GM19438 (cell line): ENCODE measurements at regions not wholly inside any gene's neighbourhood (a gene's known extent, or its start where the extent isn't known, plus 50 kb on each side); places are given as distances from the start of the nearest gene placed in this dataset.

Source experiments
- ATAC-seq: cut with Tn5 transposase; IDR thresholded peaks from one replicate; pipeline ENCODE4 v1.9.1; 2021; ENCODE audit warnings: low read depth; ENCODE audit not compliant: unreplicated experiment

- no peak for ATAC-seq
Observed at GRCh38 chr13:81781471-81781870, 1440.5 kb upstream of the SPRY2 start.

GRCh38 chr13:81779876-81780275, 1439.0 kb upstream of the SPRY2 start:
- no peak for ATAC-seq

GRCh38 chr13:81778350-81778749, 1437.4 kb upstream of the SPRY2 start:
- ATAC-seq, result no peak

- no peak for ATAC-seq
Observed at GRCh38 chr13:81773263-81773662, 1432.3 kb upstream of the SPRY2 start.

DNA sequence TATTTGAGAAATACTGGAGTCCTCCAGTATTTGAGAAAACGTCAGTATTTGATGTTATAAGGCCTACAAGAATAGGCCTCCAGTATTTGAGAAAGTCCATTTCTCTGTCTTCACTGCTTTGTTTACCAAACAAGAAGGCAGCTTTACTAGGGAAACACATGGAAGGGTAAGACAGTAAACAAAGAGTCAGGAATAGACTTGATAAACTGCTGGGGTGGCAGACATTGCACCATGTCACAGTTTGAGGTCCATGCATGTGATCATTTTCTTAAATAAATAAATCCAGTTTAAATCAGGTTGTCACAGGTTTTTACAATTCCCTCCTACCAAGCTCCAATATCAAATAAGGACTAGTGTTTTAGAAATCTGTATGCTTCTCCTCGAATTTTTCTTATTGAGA, 1431.0 kb upstream of the SPRY2 start:
- no peak for ATAC-seq

DNA sequence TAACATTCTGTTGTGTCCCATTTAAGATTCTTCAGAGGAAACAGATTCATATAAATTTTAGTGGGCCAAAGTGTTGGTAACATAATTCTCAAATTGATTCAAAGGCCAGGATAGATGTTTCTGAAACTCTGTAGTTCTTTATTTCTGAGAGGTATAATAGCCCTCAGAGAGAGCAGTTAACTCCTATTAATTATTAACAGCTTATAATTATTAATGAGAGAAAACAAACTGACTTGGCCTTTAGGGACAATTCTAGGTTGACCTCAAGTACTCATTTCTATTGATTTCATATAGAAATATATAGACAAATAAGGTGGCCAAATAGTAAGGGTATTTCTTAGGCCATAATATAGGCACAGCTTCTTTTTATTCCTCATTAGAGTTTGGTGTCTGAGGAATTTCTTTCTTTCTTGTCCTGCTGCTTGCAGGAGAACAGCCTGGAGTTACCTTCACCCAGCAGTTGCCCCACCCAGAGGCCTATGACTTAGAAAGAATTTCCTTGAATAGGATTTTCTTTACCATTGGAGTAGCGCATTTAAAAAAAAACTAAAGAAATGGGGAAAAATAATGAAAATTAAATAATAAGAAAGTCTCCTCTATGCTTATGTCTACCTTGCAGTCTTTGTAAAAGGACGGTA, 1430.1 kb upstream of the SPRY2 start:
- no peak for ATAC-seq

DNA sequence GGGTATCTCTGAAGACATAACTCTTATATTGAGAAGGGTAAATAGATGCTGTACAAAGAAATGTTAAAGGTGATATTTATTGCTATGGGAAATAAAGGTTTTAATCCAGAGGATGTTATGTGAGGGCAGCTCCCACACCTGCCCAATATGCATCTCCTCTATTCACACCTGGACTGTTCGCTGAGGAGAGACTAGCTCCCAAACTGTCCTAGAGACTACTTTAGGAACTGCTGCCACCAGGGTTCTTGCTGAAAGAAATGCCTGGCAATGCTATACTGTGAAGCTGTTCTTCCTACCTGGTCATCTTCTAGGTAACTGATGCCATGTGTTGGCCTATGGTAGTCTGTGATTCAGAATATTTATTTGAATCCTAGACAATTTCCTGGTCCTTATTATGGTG, 1421.5 kb upstream of the SPRY2 start:
- ATAC-seq, result no peak

DNA sequence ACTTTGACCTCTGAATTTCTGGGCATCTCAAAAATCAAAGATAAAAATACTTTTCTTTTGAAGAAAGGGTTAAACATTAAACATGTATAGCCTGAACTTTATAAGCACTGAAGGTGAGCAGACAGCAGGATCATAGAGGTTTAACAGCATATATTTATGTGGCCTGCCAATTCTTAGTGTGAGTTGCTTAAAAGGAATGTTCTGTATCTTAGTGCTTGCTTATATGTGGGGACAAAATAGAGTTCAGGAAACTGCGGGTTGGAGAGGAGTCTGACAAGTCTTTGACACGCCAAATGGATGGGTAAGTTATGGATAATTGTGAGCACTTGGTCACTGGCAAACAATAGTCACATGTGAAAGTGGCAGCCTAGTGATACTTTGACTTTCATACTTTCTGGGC, 1419.4 kb upstream of the SPRY2 start:
- no peak for ATAC-seq

- no peak for ATAC-seq
Observed at GRCh38 chr13:81757348-81757970, 1416.5 kb upstream of the SPRY2 start.

DNA sequence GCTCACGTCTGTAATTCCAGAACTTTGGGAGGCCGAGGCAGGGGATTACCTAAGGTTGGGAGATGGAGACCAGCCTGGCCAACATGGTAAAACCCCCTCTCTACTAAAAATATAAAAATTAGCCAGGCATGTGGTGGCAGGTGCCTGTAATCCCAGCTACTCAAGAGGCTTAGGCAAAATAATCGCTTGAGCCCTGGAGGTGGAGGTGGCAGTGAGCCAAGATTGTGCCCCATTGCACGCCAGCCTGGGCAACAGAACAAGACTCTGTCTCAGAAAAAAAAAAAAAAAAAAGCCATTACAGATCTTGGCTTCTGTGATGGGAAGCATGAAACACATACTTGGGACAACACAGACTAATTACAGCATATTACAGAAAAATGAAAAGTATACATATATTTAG, 1404.5 kb upstream of the SPRY2 start:
- no peak for ATAC-seq

GRCh38 chr13:81738364-81738763, 1397.4 kb upstream of the SPRY2 start:
- ATAC-seq, result no peak

- no peak for ATAC-seq
Observed at GRCh38 chr13:81726037-81726726, 1385.3 kb upstream of the SPRY2 start.

GRCh38 chr13:81722456-81722855, 1381.5 kb upstream of the SPRY2 start:
- no peak for ATAC-seq

- no peak for ATAC-seq
Observed at GRCh38 chr13:81721400-81721799, 1380.5 kb upstream of the SPRY2 start.

DNA sequence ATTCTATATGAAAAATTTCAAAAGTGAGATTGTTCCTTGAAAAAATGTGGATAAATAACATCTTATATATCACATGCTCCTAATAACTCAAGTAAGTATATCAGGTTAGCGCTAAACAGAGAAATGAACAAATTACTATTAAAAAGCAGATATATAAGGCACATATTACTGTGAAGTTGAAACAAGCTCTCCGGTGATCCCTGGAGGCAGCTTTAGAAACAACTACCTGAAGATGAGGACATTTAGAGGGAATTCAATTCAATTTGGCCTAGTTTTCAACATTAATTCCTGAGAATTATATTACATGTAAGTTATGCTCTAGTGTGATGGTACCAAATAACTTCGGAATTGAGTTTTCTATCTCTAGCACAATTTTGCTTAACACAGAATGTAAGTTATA, 1373.6 kb upstream of the SPRY2 start:
- ATAC-seq, result no peak

DNA sequence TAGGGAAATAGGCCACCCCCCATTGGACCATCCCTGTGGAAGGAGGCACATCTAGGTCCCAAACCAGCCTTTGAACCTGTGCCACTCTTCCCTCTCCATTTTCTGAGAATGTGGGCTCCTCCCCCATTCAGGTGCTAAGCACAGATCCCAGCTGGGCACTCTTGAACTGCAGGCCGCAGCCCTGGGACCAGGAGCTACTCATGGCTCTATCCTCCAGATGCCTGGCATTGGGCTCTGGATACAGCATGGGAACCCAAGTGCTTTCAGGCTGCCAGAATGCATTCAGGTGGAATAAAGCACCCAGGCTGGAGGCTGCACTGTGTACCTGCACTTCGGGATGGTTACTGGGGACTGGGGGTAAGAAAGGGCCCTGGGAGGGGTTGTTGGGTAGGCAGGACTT, 1372.3 kb upstream of the SPRY2 start:
- no peak for ATAC-seq

- no peak for ATAC-seq
Observed at GRCh38 chr13:81697826-81698225, 1356.9 kb upstream of the SPRY2 start.

DNA sequence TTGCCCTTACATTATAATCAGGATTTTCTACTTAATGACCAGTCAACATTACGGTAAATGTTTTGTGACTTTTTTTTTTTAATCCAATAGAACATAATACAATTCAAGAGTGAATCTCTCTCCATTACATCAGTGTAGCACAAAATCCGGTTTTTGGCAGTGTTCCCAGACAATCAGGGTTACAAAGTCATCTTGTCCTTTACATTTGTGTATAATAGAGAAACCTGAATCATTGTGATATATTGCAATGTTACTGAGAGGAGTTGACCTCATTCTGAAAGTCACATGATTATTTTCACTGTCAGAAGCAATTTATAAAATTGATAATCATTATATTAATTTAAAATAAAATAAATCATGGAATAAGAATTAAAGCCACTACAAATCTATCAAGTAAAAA, 1346.0 kb upstream of the SPRY2 start:
- no peak for ATAC-seq

DNA sequence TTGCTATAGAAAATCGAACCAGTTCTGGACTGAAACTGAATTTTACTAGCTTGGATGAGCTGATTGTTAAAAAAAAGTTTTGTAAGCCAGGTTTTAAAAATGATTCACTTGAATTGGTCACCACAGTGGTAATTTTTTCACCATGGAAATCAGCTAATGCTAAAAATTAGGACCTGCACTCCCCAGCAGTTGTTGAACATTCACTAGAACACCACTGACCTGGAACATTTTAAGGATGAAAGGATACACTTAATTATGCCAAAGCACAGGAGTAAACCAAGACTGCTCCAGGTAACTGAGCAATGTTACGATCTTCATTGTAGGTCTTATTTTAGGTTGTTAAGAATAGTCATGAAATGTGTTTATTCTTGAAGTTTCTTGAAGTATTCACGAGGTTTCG, 1342.6 kb upstream of the SPRY2 start:
- no peak for ATAC-seq

GRCh38 chr13:81682081-81682630, 1341.2 kb upstream of the SPRY2 start:
- no peak for ATAC-seq

DNA sequence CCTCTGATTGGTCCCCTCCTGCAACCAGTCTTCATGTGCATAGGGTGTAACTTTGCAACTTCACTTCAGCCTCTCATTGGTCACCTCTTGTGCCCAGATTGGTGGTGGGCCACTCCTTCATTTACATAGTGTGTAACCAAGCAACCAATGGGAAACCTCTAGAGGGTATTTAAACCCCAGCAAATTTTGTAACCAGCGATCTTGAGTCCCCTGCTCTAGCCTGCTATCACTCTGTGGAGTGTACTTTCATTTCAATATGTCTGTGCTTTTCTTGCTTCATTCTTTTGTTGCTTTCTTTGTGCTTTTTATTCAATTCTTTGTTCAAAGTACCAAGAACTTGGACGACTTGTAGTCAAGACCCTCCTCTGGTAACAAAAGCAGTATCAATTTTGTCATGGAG, 1336.9 kb upstream of the SPRY2 start:
- ATAC-seq, result no peak

DNA sequence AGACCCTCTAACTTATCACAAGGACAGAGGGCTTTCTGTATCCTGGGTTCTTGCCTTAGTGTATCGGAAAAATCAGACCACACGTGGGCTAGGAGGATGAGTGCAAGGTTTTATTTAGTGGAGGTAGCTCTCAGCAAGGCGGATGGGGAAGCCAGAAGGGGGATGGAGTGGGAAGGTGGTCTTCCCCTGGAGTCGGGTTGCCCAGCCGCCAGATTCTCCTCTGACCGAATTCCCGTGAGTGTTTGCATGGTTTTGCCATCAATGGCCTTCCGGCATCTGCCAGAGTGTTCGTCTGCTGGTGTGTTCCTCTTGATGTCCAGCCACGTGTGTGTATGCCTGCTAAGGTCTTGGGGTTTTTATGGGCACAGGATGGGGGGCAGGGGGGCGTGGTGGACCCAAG, 1335.1 kb upstream of the SPRY2 start:
- ATAC-seq, result no peak
